Caco-2 (cell line): ENCODE measurements at regions not wholly inside any gene's neighbourhood (a gene's known extent, or its start where the extent isn't known, plus 50 kb on each side); places are given as distances from the start of the nearest gene placed in this dataset.

Source experiments
- BruUV-seq: library from RNA; stranded (reverse); fragments of 400-500 nt; replicated peaks from 2 replicates; lab custom pipeline; 2021; lab: Mats Ljungman, UMichigan
- CTCF ChIA-PET: fragments of 300-600 bp; sonication (Branson Sonifier 250); formaldehyde crosslinking; loops from one replicate; lab custom pipeline; 2022; ENCODE audit warnings: antibody characterized with exemption; lab: Charles Lee
- POLR2A ChIA-PET: fragments of 300-600 bp; sonication (Branson Sonifier 250); formaldehyde crosslinking; loops from one replicate; lab custom pipeline; 2022; ENCODE audit warnings: antibody characterized with exemption; lab: Charles Lee
- DNase-seq, 2 experiments: peaks; one replicate each; pipeline versions ENCODE4 v3.0.0 to v3.0.0-alpha.2; 2020 to 2022
- H3K27me3 ChIP-seq: replicated peaks from 2 replicates; pipeline ENCODE4 v1.6.0; 2011; ENCODE audit warnings: low read length; ENCODE audit not compliant: control insufficient read depth, insufficient read depth
- H3K36me3 ChIP-seq: 2 replicates; pipeline ENCODE4 v1.5.1; 2011; ENCODE audit warnings: low read length; ENCODE audit not compliant: control insufficient read depth, insufficient read depth
- H3K4me1 ChIP-seq: fragments of 250-450 bp; sonication (Bioruptor Pico); 2 replicates; pipeline ENCODE4 v1.5.1; 2020; ENCODE audit warnings: mild to moderate bottlenecking
- H3K4me3 ChIP-seq: 2 replicates; pipeline ENCODE4 v1.5.1; 2011; ENCODE audit warnings: low read depth, mild to moderate bottlenecking, control low read depth, low read length
- H3K9me3 ChIP-seq: fragments of 250-450 bp; sonication (Bioruptor Pico); 2 replicates; pipeline ENCODE4 v1.5.1; 2020; ENCODE audit warnings: mild to moderate bottlenecking, moderate library complexity
- H3K27ac Mint-ChIP-seq: one replicate; pipeline ENCODE4 v1.8.0; 2022; ENCODE audit warnings: mixed read lengths; ENCODE audit not compliant: unreplicated experiment
- H3K27me3 Mint-ChIP-seq: one replicate; pipeline ENCODE4 v1.8.0; 2022; ENCODE audit warnings: mixed read lengths; ENCODE audit not compliant: insufficient read depth, unreplicated experiment
- H3K36me3 Mint-ChIP-seq: one replicate; pipeline ENCODE4 v1.8.0; 2022; ENCODE audit warnings: mild to moderate bottlenecking, mixed read lengths; ENCODE audit not compliant: insufficient read depth, unreplicated experiment
- H3K4me1 Mint-ChIP-seq: one replicate; pipeline ENCODE4 v1.8.0; 2022; ENCODE audit warnings: low read depth, mixed read lengths; ENCODE audit not compliant: unreplicated experiment
- H3K4me3 Mint-ChIP-seq: one replicate; pipeline ENCODE4 v1.8.0; 2022; ENCODE audit warnings: mild to moderate bottlenecking, moderate library complexity, mixed read lengths; ENCODE audit not compliant: unreplicated experiment
- H3K9me3 Mint-ChIP-seq: one replicate; pipeline ENCODE4 v1.8.0; 2022; ENCODE audit warnings: mixed read lengths; ENCODE audit not compliant: unreplicated experiment
- intact Hi-C: fragments of 100-400 bp; cut with micrococcal nuclease; formaldehyde crosslinking; loops from one replicate; pipeline ENCODE4 v1.10.0; 2022; ENCODE audit not compliant: unreplicated experiment
- TF ChIP-seq, protein P1 (sequence below), 2 experiments: fragments of 200-600 bp in 1 of 2; IDR thresholded peaks; 1 replicate in 1 of 2; 2 replicates in 1 of 2; pipeline versions ENCODE4 v1.5.1 to v1.8.0; 2011 to 2022; ENCODE audit warnings: antibody characterized with exemption in 1 of 2, control low read depth in 1 of 2, inconsistent platforms in 1 of 2, low read depth in 1 of 2, low read length in 1 of 2, mild to moderate bottlenecking in 1 of 2, moderate library complexity in 1 of 2; ENCODE audit not compliant: insufficient read depth in 1 of 2, severe bottlenecking in 1 of 2, unreplicated experiment in 1 of 2

DNA sequence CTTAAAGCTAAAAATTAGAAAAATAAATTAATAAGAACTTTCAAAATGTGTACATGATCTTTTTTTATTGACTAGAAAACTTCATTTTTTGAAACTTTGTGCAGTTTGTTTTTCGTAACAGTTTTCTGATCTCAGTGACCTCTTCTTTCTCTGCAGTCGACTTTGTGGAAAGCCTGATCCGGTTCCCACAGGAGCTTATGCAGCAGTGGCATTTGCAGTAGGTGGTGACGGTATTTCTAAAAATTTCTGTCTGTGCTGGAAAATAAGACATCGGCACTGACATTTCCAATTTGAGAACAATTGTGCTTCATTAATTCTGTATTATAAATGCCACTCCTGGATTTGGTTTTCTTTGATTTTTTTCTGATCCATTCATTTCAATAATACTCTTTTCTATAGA lies 68.8 kb downstream of the CLDN17 start:
- no peaks in the 10 kb centered on the region for H3K36me3 ChIP-seq
- Mint-ChIP-seq H3K27me3 (peaks cover 3% of the 10 kb centered on the region), H3K36me3 (no peaks in the 10 kb centered on the region), H3K4me1 (no peaks in the 10 kb centered on the region), H3K4me3 (no peak overlapping the region), H3K27ac (no peak overlapping the region), H3K9me3 (no peaks in the 10 kb centered on the region)
- no peak overlapping the region for H3K4me3 ChIP-seq
- ChIA-PET POLR2A (no interaction called here), CTCF (no interaction called here)
- TF ChIP-seq, protein P1, sequence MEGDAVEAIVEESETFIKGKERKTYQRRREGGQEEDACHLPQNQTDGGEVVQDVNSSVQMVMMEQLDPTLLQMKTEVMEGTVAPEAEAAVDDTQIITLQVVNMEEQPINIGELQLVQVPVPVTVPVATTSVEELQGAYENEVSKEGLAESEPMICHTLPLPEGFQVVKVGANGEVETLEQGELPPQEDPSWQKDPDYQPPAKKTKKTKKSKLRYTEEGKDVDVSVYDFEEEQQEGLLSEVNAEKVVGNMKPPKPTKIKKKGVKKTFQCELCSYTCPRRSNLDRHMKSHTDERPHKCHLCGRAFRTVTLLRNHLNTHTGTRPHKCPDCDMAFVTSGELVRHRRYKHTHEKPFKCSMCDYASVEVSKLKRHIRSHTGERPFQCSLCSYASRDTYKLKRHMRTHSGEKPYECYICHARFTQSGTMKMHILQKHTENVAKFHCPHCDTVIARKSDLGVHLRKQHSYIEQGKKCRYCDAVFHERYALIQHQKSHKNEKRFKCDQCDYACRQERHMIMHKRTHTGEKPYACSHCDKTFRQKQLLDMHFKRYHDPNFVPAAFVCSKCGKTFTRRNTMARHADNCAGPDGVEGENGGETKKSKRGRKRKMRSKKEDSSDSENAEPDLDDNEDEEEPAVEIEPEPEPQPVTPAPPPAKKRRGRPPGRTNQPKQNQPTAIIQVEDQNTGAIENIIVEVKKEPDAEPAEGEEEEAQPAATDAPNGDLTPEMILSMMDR (IDR thresholded peaks at IDR 0.05; ENCODE audit: insufficient read depth in 1 of 2, low read depth in 1 of 2, low read length in 1 of 2, severe bottlenecking in 1 of 2, unreplicated experiment in 1 of 2), result no peak
- no peaks in the 10 kb centered on the region for H3K4me1 ChIP-seq
- no peak for DNase-seq
- BruUV-seq, result no TSS peak
- H3K9me3 ChIP-seq, result no peaks in the 10 kb centered on the region
- H3K27me3 ChIP-seq, result no peaks in the 10 kb centered on the region
- intact Hi-C loops, result no loop called here

- ChIA-PET CTCF (no interaction called here), POLR2A (no interaction called here)
- H3K4me3 ChIP-seq, result no peak overlapping the region
- peaks cover 9% of the 10 kb centered on the region for H3K9me3 Mint-ChIP-seq
- no peaks in the 10 kb centered on the region for H3K4me1 ChIP-seq
- no TSS peak for BruUV-seq
- H3K27me3 ChIP-seq, result no peaks in the 10 kb centered on the region
- no peak overlapping the region for H3K4me3 Mint-ChIP-seq
- peaks cover 13% of the 10 kb centered on the region for H3K27me3 Mint-ChIP-seq
- intact Hi-C loops, result no loop called here
- no peaks in the 10 kb centered on the region for H3K4me1 Mint-ChIP-seq
- H3K9me3 ChIP-seq, result no peaks in the 10 kb centered on the region
- no peak for DNase-seq
- TF ChIP-seq, protein P1 (IDR thresholded peaks at IDR 0.05; ENCODE audit: insufficient read depth in 1 of 2, low read depth in 1 of 2, low read length in 1 of 2, severe bottlenecking in 1 of 2, unreplicated experiment in 1 of 2), result no peak
- no peaks in the 10 kb centered on the region for H3K36me3 Mint-ChIP-seq
- no peak overlapping the region for H3K27ac Mint-ChIP-seq
- no peaks in the 10 kb centered on the region for H3K36me3 ChIP-seq
Measured at GRCh38 chr21:30083225-30083945, 83.2 kb downstream of the CLDN17 start.

GRCh38 chr21:30081506-30081905 lies 85.1 kb downstream of the CLDN17 start:
- Mint-ChIP-seq H3K36me3 (no peaks in the 10 kb centered on the region), H3K4me1 (no peaks in the 10 kb centered on the region), H3K4me3 (no peak overlapping the region), H3K27me3 (peaks cover 6% of the 10 kb centered on the region), H3K9me3 (peaks cover 21% of the 10 kb centered on the region), H3K27ac (no peak overlapping the region)
- H3K36me3 ChIP-seq, result no peaks in the 10 kb centered on the region
- TF ChIP-seq, protein P1 (IDR thresholded peaks at IDR 0.05; ENCODE audit: insufficient read depth in 1 of 2, low read depth in 1 of 2, low read length in 1 of 2, severe bottlenecking in 1 of 2, unreplicated experiment in 1 of 2), result no peak
- no peaks in the 10 kb centered on the region for H3K27me3 ChIP-seq
- CTCF ChIA-PET, result no interaction called here
- no TSS peak for BruUV-seq
- intact Hi-C loops, result no loop called here
- H3K9me3 ChIP-seq, result no peaks in the 10 kb centered on the region; the same call in 1 of the 2 replicates
- no peaks in the 10 kb centered on the region for H3K4me1 ChIP-seq
- POLR2A ChIA-PET, result no interaction called here
- no peak for DNase-seq
- no peak overlapping the region for H3K4me3 ChIP-seq
